ENCODE measurements at regions not wholly inside any gene's neighbourhood (a gene's known extent, or its start where the extent isn't known, plus 50 kb on each side); places are given as distances from the start of the nearest gene placed in this dataset.

DNA sequence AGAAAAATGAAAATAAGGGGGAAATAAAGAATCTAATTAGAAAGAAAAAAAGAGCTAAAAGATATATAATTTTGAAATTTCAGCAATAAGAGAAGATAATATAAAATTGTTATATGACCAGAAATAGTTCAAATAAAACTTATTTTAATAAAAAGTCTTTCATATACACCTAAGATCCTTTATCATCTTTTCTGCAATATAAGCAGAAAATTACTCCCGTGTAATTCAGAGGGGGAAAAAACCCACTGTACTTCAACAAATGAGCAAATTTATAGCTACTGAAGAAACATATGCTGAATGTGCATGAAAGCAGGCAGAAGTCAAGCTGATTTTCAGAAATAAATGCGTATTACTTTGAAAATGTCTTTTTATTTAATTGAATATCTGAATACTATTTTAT, 771.3 kb downstream of the FAT4 start:
- Histone ChIP-seq H3K9ac (ENCODE audit: low read length) (no peak overlapping the region), H4K20me1 (ENCODE audit: insufficient read depth, low read length) (no peaks in the 10 kb centered on the region), H2AFZ (ENCODE audit: low read depth, low read length) (no peak overlapping the region), H3K4me3 (ENCODE audit: low read length) (no peak overlapping the region), H3K27me3 (ENCODE audit: low read depth, low read length) (no peaks in the 10 kb centered on the region), H3K36me3 (replicated peaks; ENCODE audit: low read depth, low read length) (no peaks in the 10 kb centered on the region), H3K4me1 (ENCODE audit: low read length) (peaks cover 5% of the 10 kb centered on the region; the same call in 1 of the 2 replicates), H3K27ac (ENCODE audit: low read length) (no peak overlapping the region), H3K4me2 (ENCODE audit: low read length) (no peak overlapping the region), H3K9me3 (ENCODE audit: insufficient read depth, low read length) (no peaks in the 10 kb centered on the region), H3K79me2 (ENCODE audit: low read length) (no peaks in the 10 kb centered on the region)
- TF ChIP-seq CTCF (IDR thresholded peaks at IDR 0.05; ENCODE audit: low read depth, low read length) = no peak
- no peak for TF ChIP-seq EZH2phosphoT487 (IDR thresholded peaks at IDR 0.05; ENCODE audit: low read depth)

- Histone ChIP-seq H4K20me1 (ENCODE audit: insufficient read depth, low read length) (no peaks in the 10 kb centered on the region), H3K4me1 (ENCODE audit: low read length) (peaks cover 5% of the 10 kb centered on the region; the same call in 1 of the 2 replicates), H3K9ac (ENCODE audit: low read length) (no peak overlapping the region), H3K4me3 (ENCODE audit: low read length) (no peak overlapping the region), H2AFZ (ENCODE audit: low read depth, low read length) (no peak overlapping the region), H3K79me2 (ENCODE audit: low read length) (no peaks in the 10 kb centered on the region), H3K36me3 (replicated peaks; ENCODE audit: low read depth, low read length) (no peaks in the 10 kb centered on the region), H3K27me3 (ENCODE audit: low read depth, low read length) (no peaks in the 10 kb centered on the region), H3K27ac (ENCODE audit: low read length) (no peak overlapping the region), H3K9me3 (ENCODE audit: insufficient read depth, low read length) (no peaks in the 10 kb centered on the region), H3K4me2 (ENCODE audit: low read length) (no peak overlapping the region)
- TF ChIP-seq CTCF (IDR thresholded peaks at IDR 0.05; ENCODE audit: low read depth, low read length) (no peak), EZH2phosphoT487 (IDR thresholded peaks at IDR 0.05; ENCODE audit: low read depth) (no peak)
Measured at GRCh38 chr4:126087101-126087500, 772.3 kb downstream of the FAT4 start.

GRCh38 chr4:126097155-126097799, 782.5 kb downstream of the FAT4 start:
- H3K27me3 ChIP-seq (ENCODE audit: low read depth, low read length) = no peaks in the 10 kb centered on the region
- no peak overlapping the region for H2AFZ ChIP-seq (ENCODE audit: low read depth, low read length)
- no peaks in the 10 kb centered on the region for H3K9me3 ChIP-seq (ENCODE audit: insufficient read depth, low read length)
- H3K79me2 ChIP-seq (ENCODE audit: low read length) = no peaks in the 10 kb centered on the region
- H4K20me1 ChIP-seq (ENCODE audit: insufficient read depth, low read length) = no peaks in the 10 kb centered on the region
- no peaks in the 10 kb centered on the region for H3K36me3 ChIP-seq (replicated peaks; ENCODE audit: low read depth, low read length)
- no peak overlapping the region for H3K9ac ChIP-seq (ENCODE audit: low read length)
- no peak overlapping the region for H3K4me3 ChIP-seq (ENCODE audit: low read length)
- TF ChIP-seq CTCF (IDR thresholded peaks at IDR 0.05; ENCODE audit: low read depth, low read length) = no peak
- TF ChIP-seq EZH2phosphoT487 (IDR thresholded peaks at IDR 0.05; ENCODE audit: low read depth) = no peak
- no peaks in the 10 kb centered on the region for H3K4me1 ChIP-seq (ENCODE audit: low read length)
- H3K27ac ChIP-seq (ENCODE audit: low read length) = no peak overlapping the region
- H3K4me2 ChIP-seq (ENCODE audit: low read length) = no peak overlapping the region

GRCh38 chr4:126106658-126107057, 791.9 kb downstream of the FAT4 start:
- Histone ChIP-seq H3K9me3 (ENCODE audit: insufficient read depth, low read length) (no peaks in the 10 kb centered on the region), H2AFZ (ENCODE audit: low read depth, low read length) (no peak overlapping the region), H3K9ac (ENCODE audit: low read length) (no peak overlapping the region), H4K20me1 (ENCODE audit: insufficient read depth, low read length) (no peaks in the 10 kb centered on the region), H3K27ac (ENCODE audit: low read length) (no peak overlapping the region), H3K27me3 (ENCODE audit: low read depth, low read length) (no peaks in the 10 kb centered on the region), H3K4me1 (ENCODE audit: low read length) (no peaks in the 10 kb centered on the region), H3K4me3 (ENCODE audit: low read length) (no peak overlapping the region), H3K36me3 (replicated peaks; ENCODE audit: low read depth, low read length) (no peaks in the 10 kb centered on the region), H3K79me2 (ENCODE audit: low read length) (no peaks in the 10 kb centered on the region), H3K4me2 (ENCODE audit: low read length) (no peak overlapping the region)
- TF ChIP-seq CTCF (IDR thresholded peaks at IDR 0.05; ENCODE audit: low read depth, low read length) = no peak; the same call in 1 of the 2 replicates
- no peak for TF ChIP-seq EZH2phosphoT487 (IDR thresholded peaks at IDR 0.05; ENCODE audit: low read depth)
